OCI-LY3 (cell line): ENCODE measurements at regions not wholly inside any gene's neighbourhood (a gene's known extent, or its start where the extent isn't known, plus 50 kb on each side); places are given as distances from the start of the nearest gene placed in this dataset.

ENCODE experiments used
- H2AFZ ChIP-seq: fragments of 200-600, 300-600 bp; shearing (Covaris generic); 2 replicates; pipeline ENCODE4 v1.6.0; 2014; ENCODE audit warnings: antibody characterized with exemption, low read depth, low read length
- H3K27ac ChIP-seq: fragments of 200-600, 300-600 bp; sonication (generic); 2 replicates; pipeline ENCODE4 v1.5.1; 2014; ENCODE audit warnings: mild to moderate bottlenecking, low read length, moderate library complexity, mixed read lengths
- H3K27me3 ChIP-seq: fragments of 200-600, 300-600 bp; sonication (generic); 2 replicates; pipeline ENCODE4 v1.6.1; 2014; ENCODE audit warnings: low read depth, low read length, mixed read lengths
- H3K36me3 ChIP-seq: fragments of 200-600, 300-600 bp; sonication (generic); replicated peaks from 2 replicates; pipeline ENCODE3; 2014; ENCODE audit warnings: low read depth, low read length, mixed read lengths
- H3K4me1 ChIP-seq: fragments of 300-600, 200-600 bp; sonication (generic); 2 replicates; pipeline ENCODE4 v1.6.1; 2014; ENCODE audit warnings: low read length, mixed read lengths
- H3K4me2 ChIP-seq: fragments of 200-600, 300-600 bp; sonication (generic); 2 replicates; pipeline ENCODE4 v1.6.1; 2014; ENCODE audit warnings: low read length, mixed read lengths
- H3K4me3 ChIP-seq: fragments of 300-600, 200-600 bp; sonication (generic); 2 replicates; pipeline ENCODE4 v1.5.1; 2014; ENCODE audit warnings: antibody characterized with exemption, mild to moderate bottlenecking, low read length, moderate library complexity
- H3K79me2 ChIP-seq: fragments of 300-600, 200-600 bp; shearing (Covaris generic); 2 replicates; pipeline ENCODE4 v1.6.1; 2014; ENCODE audit warnings: mild to moderate bottlenecking, low read length, mixed read lengths
- H3K9ac ChIP-seq: fragments of 300-600, 200-600 bp; shearing (Covaris generic); 2 replicates; pipeline ENCODE4 v1.6.0; 2014; ENCODE audit warnings: mild to moderate bottlenecking, low read length, moderate library complexity
- H3K9me3 ChIP-seq: fragments of 200-600, 300-600 bp; shearing (Covaris generic); 2 replicates; pipeline ENCODE4 v1.6.1; 2014; ENCODE audit warnings: low read length, mixed read lengths; ENCODE audit not compliant: insufficient read depth
- H4K20me1 ChIP-seq: fragments of 200-600, 300-600 bp; sonication (generic); 2 replicates; pipeline ENCODE4 v1.6.1; 2016; ENCODE audit warnings: low read length, mixed read lengths; ENCODE audit not compliant: insufficient read depth
- EZH2phosphoT487 ChIP-seq: fragments of 200-600 bp; shearing (Covaris generic); IDR thresholded peaks from 2 replicates; pipeline ENCODE4 v1.6.1; 2018; ENCODE audit warnings: antibody characterized with exemption, mixed run types, low read depth
- TF ChIP-seq, protein P1 (sequence below): fragments of 200-600, 300-600 bp; sonication (generic); IDR thresholded peaks from 2 replicates; pipeline ENCODE4 v1.5.1; 2014; ENCODE audit warnings: antibody characterized with exemption, low read length, low read depth

DNA sequence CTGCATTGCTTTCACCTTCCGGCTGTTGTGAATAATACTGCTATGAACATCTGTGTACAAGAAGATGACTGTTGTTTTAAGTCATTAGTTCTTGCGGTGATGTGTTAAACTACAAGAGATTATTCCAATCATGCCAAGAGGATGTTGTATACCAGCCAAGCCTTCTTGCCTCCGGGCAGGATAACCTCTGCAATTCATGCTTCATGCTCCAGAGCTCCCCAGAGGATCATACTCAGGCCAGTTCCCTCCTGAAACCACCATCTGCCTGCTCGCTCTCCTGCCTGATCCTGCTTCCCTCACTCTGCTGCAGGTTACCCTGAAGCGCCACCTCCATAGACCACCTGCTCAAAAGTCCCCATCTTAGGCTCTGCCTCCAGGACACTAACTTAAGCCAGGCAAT lies 187.1 kb upstream of the PROK2 start:
- no peak overlapping the region for H3K27ac ChIP-seq
- H3K4me2 ChIP-seq, result no peak overlapping the region
- TF ChIP-seq, protein P1, sequence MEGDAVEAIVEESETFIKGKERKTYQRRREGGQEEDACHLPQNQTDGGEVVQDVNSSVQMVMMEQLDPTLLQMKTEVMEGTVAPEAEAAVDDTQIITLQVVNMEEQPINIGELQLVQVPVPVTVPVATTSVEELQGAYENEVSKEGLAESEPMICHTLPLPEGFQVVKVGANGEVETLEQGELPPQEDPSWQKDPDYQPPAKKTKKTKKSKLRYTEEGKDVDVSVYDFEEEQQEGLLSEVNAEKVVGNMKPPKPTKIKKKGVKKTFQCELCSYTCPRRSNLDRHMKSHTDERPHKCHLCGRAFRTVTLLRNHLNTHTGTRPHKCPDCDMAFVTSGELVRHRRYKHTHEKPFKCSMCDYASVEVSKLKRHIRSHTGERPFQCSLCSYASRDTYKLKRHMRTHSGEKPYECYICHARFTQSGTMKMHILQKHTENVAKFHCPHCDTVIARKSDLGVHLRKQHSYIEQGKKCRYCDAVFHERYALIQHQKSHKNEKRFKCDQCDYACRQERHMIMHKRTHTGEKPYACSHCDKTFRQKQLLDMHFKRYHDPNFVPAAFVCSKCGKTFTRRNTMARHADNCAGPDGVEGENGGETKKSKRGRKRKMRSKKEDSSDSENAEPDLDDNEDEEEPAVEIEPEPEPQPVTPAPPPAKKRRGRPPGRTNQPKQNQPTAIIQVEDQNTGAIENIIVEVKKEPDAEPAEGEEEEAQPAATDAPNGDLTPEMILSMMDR, result no peak
- no peak for TF ChIP-seq EZH2phosphoT487
- H2AFZ ChIP-seq, result no peak overlapping the region
- no peaks in the 10 kb centered on the region for H4K20me1 ChIP-seq
- H3K27me3 ChIP-seq, result peaks cover 96% of the 10 kb centered on the region
- H3K9ac ChIP-seq, result no peak overlapping the region
- H3K9me3 ChIP-seq, result 0 out of 2 replicates have a peak, but pooled peaks cover 3% of the 10 kb centered on the region
- H3K4me3 ChIP-seq, result no peak overlapping the region
- H3K4me1 ChIP-seq, result no peaks in the 10 kb centered on the region
- H3K79me2 ChIP-seq, result no peaks in the 10 kb centered on the region
- H3K36me3 ChIP-seq, result no peaks in the 10 kb centered on the region

DNA sequence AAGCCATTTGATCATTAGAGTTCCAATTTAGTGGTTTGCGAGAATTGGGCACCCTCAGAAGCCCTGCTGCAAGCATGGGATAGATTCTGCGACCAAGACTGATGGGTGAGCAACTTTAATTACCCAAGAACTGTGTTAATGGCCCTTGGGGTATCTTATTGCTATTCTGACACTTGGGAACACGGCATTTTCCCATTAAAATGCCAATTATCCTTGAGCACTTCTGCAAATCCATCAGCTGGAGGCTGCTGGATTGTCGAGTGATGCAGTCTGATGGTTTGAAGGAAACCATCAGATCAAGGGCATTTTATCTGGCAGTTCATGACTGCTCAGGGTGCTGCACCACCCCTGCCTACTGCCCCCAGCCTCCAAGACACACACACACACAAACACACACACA lies 183.6 kb upstream of the PROK2 start:
- Histone ChIP-seq H3K4me2 (no peak overlapping the region), H3K27me3 (peaks cover 97% of the 10 kb centered on the region), H3K9ac (no peak overlapping the region), H3K36me3 (no peaks in the 10 kb centered on the region), H4K20me1 (no peaks in the 10 kb centered on the region), H2AFZ (no peak overlapping the region), H3K4me3 (no peak overlapping the region), H3K9me3 (no peaks in the 10 kb centered on the region), H3K27ac (no peak overlapping the region), H3K79me2 (no peaks in the 10 kb centered on the region), H3K4me1 (no peaks in the 10 kb centered on the region)
- TF ChIP-seq EZH2phosphoT487, result no peak
- TF ChIP-seq, protein P1, result no peak

DNA sequence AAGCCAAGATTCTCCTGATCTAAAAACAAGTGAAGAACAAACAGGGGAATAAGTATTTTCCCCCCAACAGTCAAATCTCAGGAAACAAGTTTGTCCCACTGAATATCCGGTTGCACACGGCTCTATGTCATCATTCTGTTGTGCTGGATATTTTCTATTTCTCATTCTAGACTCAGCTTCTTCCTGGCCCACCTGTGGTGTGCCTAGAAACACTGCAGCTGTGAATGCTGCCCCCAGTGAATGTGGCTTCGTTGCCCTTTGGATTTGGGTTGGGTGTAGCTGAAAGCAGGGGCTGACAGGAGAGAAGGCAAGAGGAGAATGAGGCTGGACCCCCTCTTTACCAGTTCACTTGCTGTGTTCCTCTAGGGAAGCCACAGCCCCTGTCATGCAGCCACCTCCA lies 181.2 kb upstream of the PROK2 start:
- no peaks in the 10 kb centered on the region for H4K20me1 ChIP-seq
- no peaks in the 10 kb centered on the region for H3K4me1 ChIP-seq
- H3K27ac ChIP-seq, result no peak overlapping the region
- H3K79me2 ChIP-seq, result no peaks in the 10 kb centered on the region
- H3K4me2 ChIP-seq, result no peak overlapping the region
- H3K4me3 ChIP-seq, result no peak overlapping the region
- no peaks in the 10 kb centered on the region for H3K9me3 ChIP-seq
- TF ChIP-seq, protein P1, result no peak
- TF ChIP-seq EZH2phosphoT487, result no peak
- no peaks in the 10 kb centered on the region for H3K36me3 ChIP-seq
- peaks cover 95% of the 10 kb centered on the region for H3K27me3 ChIP-seq
- H2AFZ ChIP-seq, result no peak overlapping the region
- no peak overlapping the region for H3K9ac ChIP-seq

DNA sequence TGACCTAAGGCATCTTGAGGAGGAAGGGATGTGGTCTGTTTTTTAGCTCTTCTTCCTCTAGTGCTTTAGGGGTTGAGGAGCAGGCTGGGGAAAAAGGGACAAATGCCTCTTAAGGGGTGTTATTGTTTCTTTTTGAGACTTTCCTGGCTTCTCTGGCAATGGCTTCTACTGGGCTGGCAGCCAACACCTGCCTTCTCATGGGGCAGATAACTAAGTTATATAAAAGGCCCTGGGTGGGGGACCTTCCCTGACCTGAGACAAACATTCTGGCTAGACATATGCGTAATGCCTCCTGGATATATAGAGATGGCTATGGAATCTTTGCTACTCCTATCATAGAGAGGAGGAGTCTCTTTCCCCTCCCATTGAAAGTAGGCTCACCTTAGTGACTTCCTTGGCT lies 179.2 kb upstream of the PROK2 start:
- H3K4me3 ChIP-seq, result no peak overlapping the region
- no peak overlapping the region for H3K9ac ChIP-seq
- TF ChIP-seq, protein P1, result no peak
- no peak for TF ChIP-seq EZH2phosphoT487
- H3K27me3 ChIP-seq, result peaks cover 96% of the 10 kb centered on the region
- no peak overlapping the region for H2AFZ ChIP-seq
- H4K20me1 ChIP-seq, result no peaks in the 10 kb centered on the region
- H3K9me3 ChIP-seq, result no peaks in the 10 kb centered on the region
- H3K36me3 ChIP-seq, result no peaks in the 10 kb centered on the region
- no peaks in the 10 kb centered on the region for H3K79me2 ChIP-seq
- no peak overlapping the region for H3K27ac ChIP-seq
- H3K4me2 ChIP-seq, result no peak overlapping the region
- H3K4me1 ChIP-seq, result no peaks in the 10 kb centered on the region
